Ectodermal cell (in vitro differentiated cells): ENCODE measurements at regions not wholly inside any gene's neighbourhood (a gene's known extent, or its start where the extent isn't known, plus 50 kb on each side); places are given as distances from the start of the nearest gene placed in this dataset.
"Not testable (repeated sequence)": the region's sequence is repeated elsewhere in the genome, so short reads cannot be mapped to it uniquely, and the experiment has no call there.

Source experiments
- H3K27ac ChIP-seq: 2 replicates; pipeline ENCODE4 v1.7.0; 2013; ENCODE audit warnings: mild to moderate bottlenecking, low read depth, low read length; ENCODE audit not compliant: insufficient read depth, poor library complexity, severe bottlenecking
- H3K27me3 ChIP-seq: 2 replicates; pipeline ENCODE4 v1.7.0; 2013; ENCODE audit warnings: mild to moderate bottlenecking, low read length; ENCODE audit not compliant: insufficient read depth, control insufficient read depth, poor library complexity, severe bottlenecking
- H3K36me3 ChIP-seq: one replicate; pipeline ENCODE4 v1.7.0; 2013; ENCODE audit warnings: low read length; ENCODE audit not compliant: control insufficient read depth, insufficient read depth
- H3K4me1 ChIP-seq: one replicate; pipeline ENCODE4 v1.7.0; 2013; ENCODE audit warnings: low read length; ENCODE audit not compliant: control insufficient read depth, insufficient read depth
- H3K4me3 ChIP-seq: 2 replicates; pipeline ENCODE4 v1.7.0; 2013; ENCODE audit warnings: low read depth, low read length, control low read depth; ENCODE audit not compliant: insufficient read depth
- H3K9me3 ChIP-seq: 2 replicates; pipeline ENCODE4 v1.7.0; 2013; ENCODE audit warnings: mild to moderate bottlenecking, low read length, moderate library complexity; ENCODE audit not compliant: control insufficient read depth
- WGBS, 2 experiments: methylation state at CpG; one replicate each; pipeline ENCODE4 v1.1.7; 2013; ENCODE audit warnings: missing lambda C conversion rate in 2 of 2; 5-methylcytosine and 5-hydroxymethylcytosine counted together

GRCh38 chr14:27862684-27863083, 903.9 kb upstream of the FOXG1 start:
- WGBS, 2 experiments, result 96 to 100% methylated on average over 1 to 2 of the region's 2 CpGs
- Histone ChIP-seq H3K27me3 (no peaks in the 10 kb centered on the region), H3K4me3 (no peak overlapping the region), H3K4me1 (no peaks in the 10 kb centered on the region), H3K27ac (no peak overlapping the region), H3K9me3 (no peaks in the 10 kb centered on the region), H3K36me3 (no peaks in the 10 kb centered on the region)

- Histone ChIP-seq H3K27me3 (no peaks in the 10 kb centered on the region), H3K9me3 (no peaks in the 10 kb centered on the region), H3K27ac (no peak overlapping the region), H3K36me3 (no peaks in the 10 kb centered on the region), H3K4me3 (no peak overlapping the region), H3K4me1 (no peaks in the 10 kb centered on the region)
- 95 to 97% methylated on average over 8 of the region's 8 CpGs for WGBS, 2 experiments
Measured at GRCh38 chr14:27863166-27863565, 903.4 kb upstream of the FOXG1 start.

GRCh38 chr14:27881063-27881462, 885.5 kb upstream of the FOXG1 start:
- no peaks in the 10 kb centered on the region for H3K36me3 ChIP-seq
- no peaks in the 10 kb centered on the region for H3K27me3 ChIP-seq
- H3K9me3 ChIP-seq, result no peaks in the 10 kb centered on the region
- no peak overlapping the region for H3K4me3 ChIP-seq
- no peaks in the 10 kb centered on the region for H3K4me1 ChIP-seq
- no peak overlapping the region for H3K27ac ChIP-seq

GRCh38 chr14:27881646-27882045, 884.9 kb upstream of the FOXG1 start:
- Histone ChIP-seq H3K4me3 (no peak overlapping the region), H3K4me1 (no peaks in the 10 kb centered on the region), H3K27ac (no peak overlapping the region), H3K36me3 (no peaks in the 10 kb centered on the region), H3K27me3 (no peaks in the 10 kb centered on the region), H3K9me3 (no peaks in the 10 kb centered on the region)
- WGBS, 2 experiments, result 46 to 62% methylated on average over 4 of the region's 4 CpGs

GRCh38 chr14:27886256-27886655, 880.3 kb upstream of the FOXG1 start:
- H3K4me3 ChIP-seq, result no peak overlapping the region
- H3K27me3 ChIP-seq, result no peaks in the 10 kb centered on the region
- no peaks in the 10 kb centered on the region for H3K36me3 ChIP-seq
- 94 to 100% methylated on average over 1 of the region's 1 CpG for WGBS, 2 experiments
- H3K4me1 ChIP-seq, result no peaks in the 10 kb centered on the region
- H3K27ac ChIP-seq, result no peak overlapping the region
- no peaks in the 10 kb centered on the region for H3K9me3 ChIP-seq

GRCh38 chr14:27890259-27890658, 876.3 kb upstream of the FOXG1 start:
- no peaks in the 10 kb centered on the region for H3K27me3 ChIP-seq
- no peak overlapping the region for H3K27ac ChIP-seq
- H3K4me3 ChIP-seq, result no peak overlapping the region
- 89 to 96% methylated on average over 3 of the region's 3 CpGs for WGBS, 2 experiments
- no peaks in the 10 kb centered on the region for H3K9me3 ChIP-seq
- no peaks in the 10 kb centered on the region for H3K4me1 ChIP-seq
- no peaks in the 10 kb centered on the region for H3K36me3 ChIP-seq

GRCh38 chr14:27908484-27908883, 858.1 kb upstream of the FOXG1 start:
- H3K4me3 ChIP-seq, result not testable (repeated sequence)
- WGBS, 2 experiments, result 91 to 95% methylated on average over 1 of the region's 1 CpG

GRCh38 chr14:27916326-27916725, 850.3 kb upstream of the FOXG1 start:
- Histone ChIP-seq H3K36me3 (no peaks in the 10 kb centered on the region), H3K27ac (no peak overlapping the region), H3K4me1 (no peaks in the 10 kb centered on the region), H3K9me3 (no peaks in the 10 kb centered on the region), H3K4me3 (no peak overlapping the region), H3K27me3 (no peaks in the 10 kb centered on the region)
- 95 to 96% methylated on average over 3 of the region's 3 CpGs for WGBS, 2 experiments

More at GRCh38 chr14:27908484-27908883, 858.1 kb upstream of the FOXG1 start:
- not testable (repeated sequence) for H3K4me1 ChIP-seq, H3K9me3 ChIP-seq, H3K27me3 ChIP-seq, H3K36me3 ChIP-seq, H3K27ac ChIP-seq

GRCh38 chr14:27917896-27918295, 848.7 kb upstream of the FOXG1 start:
- WGBS, 2 experiments, result 77 to 88% methylated on average over 3 of the region's 3 CpGs
- Histone ChIP-seq H3K9me3 (no peaks in the 10 kb centered on the region), H3K27ac (no peak overlapping the region), H3K27me3 (no peaks in the 10 kb centered on the region), H3K4me1 (no peaks in the 10 kb centered on the region), H3K36me3 (no peaks in the 10 kb centered on the region), H3K4me3 (no peak overlapping the region)

- no peak overlapping the region for H3K4me3 ChIP-seq
- H3K4me1 ChIP-seq, result no peaks in the 10 kb centered on the region
- H3K36me3 ChIP-seq, result no peaks in the 10 kb centered on the region
- H3K27ac ChIP-seq, result no peak overlapping the region
- no peaks in the 10 kb centered on the region for H3K27me3 ChIP-seq
- H3K9me3 ChIP-seq, result no peaks in the 10 kb centered on the region
Measured at GRCh38 chr14:27927519-27927918, 839.1 kb upstream of the FOXG1 start.

- H3K27me3 ChIP-seq, result no peaks in the 10 kb centered on the region
- H3K9me3 ChIP-seq, result no peaks in the 10 kb centered on the region
- no peaks in the 10 kb centered on the region for H3K36me3 ChIP-seq
- WGBS, 2 experiments, result 91 to 92% methylated on average over 1 of the region's 1 CpG
- H3K27ac ChIP-seq, result no peak overlapping the region
- no peaks in the 10 kb centered on the region for H3K4me1 ChIP-seq
- H3K4me3 ChIP-seq, result no peak overlapping the region
Measured at GRCh38 chr14:27929797-27930347, 836.7 kb upstream of the FOXG1 start.
